OCI-LY1 (cell line): ENCODE measurements at regions not wholly inside any gene's neighbourhood (a gene's known extent, or its start where the extent isn't known, plus 50 kb on each side); places are given as distances from the start of the nearest gene placed in this dataset.

Experiments used
- EZH2 ChIP-seq: fragments of 200-600 bp; sonication (generic), shearing (Covaris generic); IDR thresholded peaks from 2 replicates; pipeline ENCODE4 v1.8.0; 2017; ENCODE audit warnings: borderline replicate concordance, mixed run types, mild to moderate bottlenecking, antibody characterized with exemption, low read length, moderate library complexity, mixed read lengths
- TF ChIP-seq, protein P1 (sequence below): fragments of 200-600 bp; sonication (generic), shearing (Covaris generic); IDR thresholded peaks from 2 replicates; pipeline ENCODE4 v1.5.1; 2017; ENCODE audit warnings: mild to moderate bottlenecking, antibody characterized with exemption, low read length, moderate library complexity, mixed read lengths

GRCh38 chr3:713006-713621, 379.7 kb upstream of the CNTN6 start:
- TF ChIP-seq, protein P1, sequence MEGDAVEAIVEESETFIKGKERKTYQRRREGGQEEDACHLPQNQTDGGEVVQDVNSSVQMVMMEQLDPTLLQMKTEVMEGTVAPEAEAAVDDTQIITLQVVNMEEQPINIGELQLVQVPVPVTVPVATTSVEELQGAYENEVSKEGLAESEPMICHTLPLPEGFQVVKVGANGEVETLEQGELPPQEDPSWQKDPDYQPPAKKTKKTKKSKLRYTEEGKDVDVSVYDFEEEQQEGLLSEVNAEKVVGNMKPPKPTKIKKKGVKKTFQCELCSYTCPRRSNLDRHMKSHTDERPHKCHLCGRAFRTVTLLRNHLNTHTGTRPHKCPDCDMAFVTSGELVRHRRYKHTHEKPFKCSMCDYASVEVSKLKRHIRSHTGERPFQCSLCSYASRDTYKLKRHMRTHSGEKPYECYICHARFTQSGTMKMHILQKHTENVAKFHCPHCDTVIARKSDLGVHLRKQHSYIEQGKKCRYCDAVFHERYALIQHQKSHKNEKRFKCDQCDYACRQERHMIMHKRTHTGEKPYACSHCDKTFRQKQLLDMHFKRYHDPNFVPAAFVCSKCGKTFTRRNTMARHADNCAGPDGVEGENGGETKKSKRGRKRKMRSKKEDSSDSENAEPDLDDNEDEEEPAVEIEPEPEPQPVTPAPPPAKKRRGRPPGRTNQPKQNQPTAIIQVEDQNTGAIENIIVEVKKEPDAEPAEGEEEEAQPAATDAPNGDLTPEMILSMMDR: no peak
- no peak for TF ChIP-seq EZH2
